PC-3 (cell line): ENCODE measurements at regions not wholly inside any gene's neighbourhood (a gene's known extent, or its start where the extent isn't known, plus 50 kb on each side); places are given as distances from the start of the nearest gene placed in this dataset.

ENCODE experiments used
- EZH2 ChIP-seq: fragments of 300-600 bp; sonication (generic); IDR thresholded peaks from one replicate; pipeline ENCODE4 v1.6.1; 2017; ENCODE audit warnings: antibody characterized with exemption, mild to moderate bottlenecking, low read length; ENCODE audit not compliant: unreplicated experiment
- EZH2phosphoT487 ChIP-seq: fragments of 300-600 bp; sonication (generic); IDR thresholded peaks from 2 replicates; pipeline ENCODE4 v1.6.1; 2018; ENCODE audit warnings: mild to moderate bottlenecking, antibody characterized with exemption, low read length, borderline replicate concordance
- TF ChIP-seq, protein P1 (sequence below): fragments of 300-600 bp; sonication (generic); conservative IDR thresholded peaks from 2 replicates; pipeline ENCODE4 v1.5.1; 2017; ENCODE audit warnings: antibody characterized with exemption, low read depth, mild to moderate bottlenecking, low read length

GRCh38 chr4:36676139-36677050 lies 395.0 kb downstream of the DTHD1 start:
- TF ChIP-seq, protein P1, sequence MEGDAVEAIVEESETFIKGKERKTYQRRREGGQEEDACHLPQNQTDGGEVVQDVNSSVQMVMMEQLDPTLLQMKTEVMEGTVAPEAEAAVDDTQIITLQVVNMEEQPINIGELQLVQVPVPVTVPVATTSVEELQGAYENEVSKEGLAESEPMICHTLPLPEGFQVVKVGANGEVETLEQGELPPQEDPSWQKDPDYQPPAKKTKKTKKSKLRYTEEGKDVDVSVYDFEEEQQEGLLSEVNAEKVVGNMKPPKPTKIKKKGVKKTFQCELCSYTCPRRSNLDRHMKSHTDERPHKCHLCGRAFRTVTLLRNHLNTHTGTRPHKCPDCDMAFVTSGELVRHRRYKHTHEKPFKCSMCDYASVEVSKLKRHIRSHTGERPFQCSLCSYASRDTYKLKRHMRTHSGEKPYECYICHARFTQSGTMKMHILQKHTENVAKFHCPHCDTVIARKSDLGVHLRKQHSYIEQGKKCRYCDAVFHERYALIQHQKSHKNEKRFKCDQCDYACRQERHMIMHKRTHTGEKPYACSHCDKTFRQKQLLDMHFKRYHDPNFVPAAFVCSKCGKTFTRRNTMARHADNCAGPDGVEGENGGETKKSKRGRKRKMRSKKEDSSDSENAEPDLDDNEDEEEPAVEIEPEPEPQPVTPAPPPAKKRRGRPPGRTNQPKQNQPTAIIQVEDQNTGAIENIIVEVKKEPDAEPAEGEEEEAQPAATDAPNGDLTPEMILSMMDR = no peak
- TF ChIP-seq EZH2 (no peak), EZH2phosphoT487 (no peak)
